ENCODE measurements at regions not wholly inside any gene's neighbourhood (a gene's known extent, or its start where the extent isn't known, plus 50 kb on each side); places are given as distances from the start of the nearest gene placed in this dataset.

DNA sequence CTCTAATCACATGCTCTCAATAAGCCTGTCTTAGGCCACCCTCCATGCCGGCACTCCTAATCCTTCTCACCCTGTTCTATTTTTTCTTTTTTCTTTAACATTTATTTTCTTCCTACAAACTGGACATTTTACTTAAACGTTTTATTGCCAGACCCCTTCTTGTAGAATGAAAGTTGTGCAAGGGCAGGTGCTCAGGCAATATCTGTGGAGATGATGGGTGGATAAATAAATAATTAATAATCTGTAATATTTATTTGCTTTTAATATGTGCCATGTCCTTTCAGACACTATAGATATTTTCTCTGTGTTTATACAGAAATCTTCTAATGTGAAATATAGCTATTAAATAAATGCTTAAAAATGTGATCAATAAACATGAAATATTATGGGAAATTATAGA is 815.7 kb upstream of the MIR17HG start:
- Histone ChIP-seq H3K27ac (ENCODE audit: insufficient read depth, low read length) (no peak overlapping the region), H3K18ac (ENCODE audit: low read depth, low read length) (no peak overlapping the region), H3K4me1 (ENCODE audit: control insufficient read depth, insufficient read depth, low read length) (no peaks in the 10 kb centered on the region), H3K4me3 (ENCODE audit: insufficient read depth, low read depth, low read length) (no peak overlapping the region), H3K27me3 (ENCODE audit: control insufficient read depth, insufficient read depth, low read length) (no peaks in the 10 kb centered on the region), H2BK20ac (ENCODE audit: low read depth, low read length) (no peak overlapping the region), H3K4me2 (ENCODE audit: low read depth, low read length) (no peak overlapping the region), H3K36me3 (ENCODE audit: control insufficient read depth, insufficient read depth, low read length) (no peaks in the 10 kb centered on the region), H2AFZ (replicated peaks; ENCODE audit: low read length, poor library complexity) (no peak overlapping the region), H2BK5ac (ENCODE audit: low read depth, low read length, poor library complexity, severe bottlenecking) (no peak overlapping the region), H2AK5ac (ENCODE audit: low read depth, low read length) (no peak overlapping the region), H3K9me3 (ENCODE audit: control insufficient read depth, insufficient read depth, low read length) (no peaks in the 10 kb centered on the region; the same call in 1 of the 2 replicates), H3K4ac (ENCODE audit: low read depth, low read length) (no peak overlapping the region), H4K20me1 (ENCODE audit: insufficient read depth, low read length) (no peaks in the 10 kb centered on the region), H2AK9ac (replicated peaks; ENCODE audit: low read depth, low read length, poor library complexity) (no peak overlapping the region), H3K14ac (replicated peaks; ENCODE audit: low read depth, low read length) (no peak overlapping the region), H3K23ac (ENCODE audit: low read depth, low read length) (no peak overlapping the region), H2BK120ac (ENCODE audit: low read depth, low read length) (no peak overlapping the region), H3K56ac (ENCODE audit: extremely low read depth, insufficient read depth, low read length) (no peak overlapping the region), H4K5ac (ENCODE audit: low read depth, low read length) (no peak overlapping the region), H3K9me1 (ENCODE audit: insufficient read depth, low read length) (no peaks in the 10 kb centered on the region), H4K91ac (ENCODE audit: insufficient read depth, low read depth, low read length) (no peak overlapping the region), H2BK15ac (ENCODE audit: low read depth, low read length) (no peak overlapping the region), H3K9ac (ENCODE audit: low read depth, low read length) (no peak overlapping the region), H4K8ac (ENCODE audit: low read depth in 2 of 2, low read length in 2 of 2) (no peak overlapping the region), H3K79me1 (ENCODE audit: low read depth in 1 of 2, low read length in 2 of 2) (no peaks in the 10 kb centered on the region)
- no CpG with 5 or more reads among the region's 2 CpGs for WGBS, 2 experiments (ENCODE audit: extremely low coverage in 2 of 2, insufficient read length in 1 of 2)
- TF ChIP-seq, protein P1, sequence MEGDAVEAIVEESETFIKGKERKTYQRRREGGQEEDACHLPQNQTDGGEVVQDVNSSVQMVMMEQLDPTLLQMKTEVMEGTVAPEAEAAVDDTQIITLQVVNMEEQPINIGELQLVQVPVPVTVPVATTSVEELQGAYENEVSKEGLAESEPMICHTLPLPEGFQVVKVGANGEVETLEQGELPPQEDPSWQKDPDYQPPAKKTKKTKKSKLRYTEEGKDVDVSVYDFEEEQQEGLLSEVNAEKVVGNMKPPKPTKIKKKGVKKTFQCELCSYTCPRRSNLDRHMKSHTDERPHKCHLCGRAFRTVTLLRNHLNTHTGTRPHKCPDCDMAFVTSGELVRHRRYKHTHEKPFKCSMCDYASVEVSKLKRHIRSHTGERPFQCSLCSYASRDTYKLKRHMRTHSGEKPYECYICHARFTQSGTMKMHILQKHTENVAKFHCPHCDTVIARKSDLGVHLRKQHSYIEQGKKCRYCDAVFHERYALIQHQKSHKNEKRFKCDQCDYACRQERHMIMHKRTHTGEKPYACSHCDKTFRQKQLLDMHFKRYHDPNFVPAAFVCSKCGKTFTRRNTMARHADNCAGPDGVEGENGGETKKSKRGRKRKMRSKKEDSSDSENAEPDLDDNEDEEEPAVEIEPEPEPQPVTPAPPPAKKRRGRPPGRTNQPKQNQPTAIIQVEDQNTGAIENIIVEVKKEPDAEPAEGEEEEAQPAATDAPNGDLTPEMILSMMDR (conservative IDR thresholded peaks at IDR 0.05; ENCODE audit: low read depth, low read length), result no peak
- TF ChIP-seq, protein P2, sequence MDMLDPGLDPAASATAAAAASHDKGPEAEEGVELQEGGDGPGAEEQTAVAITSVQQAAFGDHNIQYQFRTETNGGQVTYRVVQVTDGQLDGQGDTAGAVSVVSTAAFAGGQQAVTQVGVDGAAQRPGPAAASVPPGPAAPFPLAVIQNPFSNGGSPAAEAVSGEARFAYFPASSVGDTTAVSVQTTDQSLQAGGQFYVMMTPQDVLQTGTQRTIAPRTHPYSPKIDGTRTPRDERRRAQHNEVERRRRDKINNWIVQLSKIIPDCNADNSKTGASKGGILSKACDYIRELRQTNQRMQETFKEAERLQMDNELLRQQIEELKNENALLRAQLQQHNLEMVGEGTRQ (IDR thresholded peaks at IDR 0.05; ENCODE audit: low read depth, low read length), result no peak
- no peak for TF ChIP-seq RFX5 (IDR thresholded peaks at IDR 0.05; ENCODE audit: low read depth, low read length)
- no peak for TF ChIP-seq CHD1 (IDR thresholded peaks at IDR 0.05; ENCODE audit: low read depth, low read length)
- TF ChIP-seq MAZ (IDR thresholded peaks at IDR 0.05; ENCODE audit: borderline replicate concordance, low read depth, low read length), result no peak
- no peak for TF ChIP-seq NFE2L2 (IDR thresholded peaks at IDR 0.05; ENCODE audit: low read depth, low read length)
- ChIA-PET POLR2A (ENCODE audit: unreplicated experiment) (no interaction called here), CTCF (no interaction called here)
- dilution Hi-C loops (cut with HindIII; ENCODE audit: low sequenced_read_pairs, unreplicated experiment), result no loop called here
- ATAC-seq (ENCODE audit: low read depth), result no peak
- no TSS peak for BruUV-seq (replicated peaks)
- DNase-seq, result no peak
- intact Hi-C loops (cut with micrococcal nuclease), result no loop called here
- in situ Hi-C loops (cut with MboI; ENCODE audit: low sequenced_read_pairs), result no loop called here

Measured in IMR-90 (cell line).